WTC11 (cell line): ENCODE measurements at regions not wholly inside any gene's neighbourhood (a gene's known extent, or its start where the extent isn't known, plus 50 kb on each side); places are given as distances from the start of the nearest gene placed in this dataset.
"Not testable (repeated sequence)": the region's sequence is repeated elsewhere in the genome, so short reads cannot be mapped to it uniquely, and the experiment has no call there.

Experiments used
- ATAC-seq: fragments of 200-7000 bp; cut with Tn5 transposase; 2 replicates; pipeline ENCODE4 v1.10.0; 2021; ENCODE audit warnings: mild to moderate bottlenecking, moderate library complexity
- CTCF ChIA-PET: fragments of 300-600 bp; sonication (Branson Sonifier 250); formaldehyde crosslinking; loops from one replicate; lab custom pipeline; 2021; ENCODE audit warnings: antibody characterized with exemption; lab: Charles Lee
- POLR2A ChIA-PET: fragments of 350-600 bp; sonication (Branson Sonifier 250); formaldehyde crosslinking; loops from one replicate; lab custom pipeline; 2021; ENCODE audit warnings: antibody characterized with exemption; lab: Charles Lee
- DNase-seq: peaks from one replicate; pipeline ENCODE4 v3.0.0; 2021; ENCODE audit warnings: low spot score
- H3K27ac Mint-ChIP-seq: 2 replicates; pipeline ENCODE4 v1.8.0; 2021; ENCODE audit warnings: mixed read lengths
- H3K27me3 Mint-ChIP-seq: 2 replicates; pipeline ENCODE4 v1.8.0; 2021; ENCODE audit warnings: low read depth, mild to moderate bottlenecking, moderate library complexity, mixed read lengths
- H3K36me3 Mint-ChIP-seq: 2 replicates; pipeline ENCODE4 v1.8.0; 2021; ENCODE audit warnings: mixed read lengths
- H3K4me1 Mint-ChIP-seq: 2 replicates; pipeline ENCODE4 v1.8.0; 2022; ENCODE audit warnings: mixed read lengths
- H3K4me3 Mint-ChIP-seq: 2 replicates; pipeline ENCODE4 v1.8.0; 2021; ENCODE audit warnings: mild to moderate bottlenecking, moderate library complexity, mixed read lengths
- H3K9me3 Mint-ChIP-seq: 2 replicates; pipeline ENCODE4 v1.8.0; 2021; ENCODE audit warnings: mixed read lengths
- CBFB ChIP-seq: sonication (generic); formaldehyde crosslinking; IDR thresholded peaks from 2 replicates; pipeline ENCODE4 v1.8.1; 2022; ENCODE audit warnings: mild to moderate bottlenecking, low read depth, missing genetic modification reagents
- FOXK1 ChIP-seq: sonication (generic); formaldehyde crosslinking; IDR thresholded peaks from 2 replicates; pipeline ENCODE4 v1.8.0; 2022; ENCODE audit warnings: mild to moderate bottlenecking, moderate library complexity, missing genetic modification reagents
- GTF2I ChIP-seq: fragments of 250-450 bp; sonication (Bioruptor Pico); conservative IDR thresholded peaks from 2 replicates; pipeline ENCODE4 v1.4.0; 2021; ENCODE audit warnings: mild to moderate bottlenecking
- IRF2 ChIP-seq: sonication (generic); formaldehyde crosslinking; IDR thresholded peaks from 2 replicates; pipeline ENCODE4 v1.8.0; 2022; ENCODE audit warnings: low read depth, missing genetic modification reagents, borderline replicate concordance
- JAZF1 ChIP-seq: fragments of 250-450 bp; sonication (Bioruptor Pico); IDR thresholded peaks from 2 replicates; pipeline ENCODE4 v1.9.0; 2021; ENCODE audit warnings: moderate library complexity, mild to moderate bottlenecking, inconsistent platforms
- NR1H2 ChIP-seq: sonication (generic); formaldehyde crosslinking; IDR thresholded peaks from 2 replicates; pipeline ENCODE4 v1.9.0; 2021; ENCODE audit warnings: mild to moderate bottlenecking, moderate library complexity, missing genetic modification reagents
- SMAD3 ChIP-seq: sonication (generic); formaldehyde crosslinking; IDR thresholded peaks from 2 replicates; pipeline ENCODE4 v1.8.0; 2022; ENCODE audit warnings: missing genetic modification reagents, mild to moderate bottlenecking, borderline replicate concordance
- ZNF232 ChIP-seq: sonication (generic); formaldehyde crosslinking; IDR thresholded peaks from 2 replicates; pipeline ENCODE4 v1.8.0; 2022; ENCODE audit warnings: mild to moderate bottlenecking, missing genetic modification reagents
- TF ChIP-seq, protein P1 (sequence below): sonication (generic); formaldehyde crosslinking; IDR thresholded peaks from 2 replicates; pipeline ENCODE4 v1.8.0; 2023; ENCODE audit warnings: missing genetic modification reagents
- TF ChIP-seq, protein P2 (sequence below): sonication (generic); formaldehyde crosslinking; IDR thresholded peaks from 2 replicates; pipeline ENCODE4 v1.8.1; 2022; ENCODE audit warnings: mild to moderate bottlenecking, missing genetic modification reagents, moderate library complexity, borderline replicate concordance
- TF ChIP-seq, protein P3 (sequence below): sonication (generic); formaldehyde crosslinking; IDR thresholded peaks from 2 replicates; pipeline ENCODE4 v1.8.0; 2022; ENCODE audit warnings: mild to moderate bottlenecking, missing genetic modification reagents
- TF ChIP-seq, protein P4 (sequence below): fragments of 250-450 bp; sonication (Bioruptor Pico); IDR thresholded peaks from 2 replicates; pipeline ENCODE4 v1.9.0; 2021; ENCODE audit warnings: mild to moderate bottlenecking
- TF ChIP-seq, protein P5 (sequence below): sonication (generic); formaldehyde crosslinking; IDR thresholded peaks from 2 replicates; pipeline ENCODE4 v1.8.0; 2022; ENCODE audit warnings: mild to moderate bottlenecking, missing genetic modification reagents
- TF ChIP-seq, protein P6 (sequence below): sonication (generic); formaldehyde crosslinking; IDR thresholded peaks from 2 replicates; pipeline ENCODE4 v1.8.1; 2023; ENCODE audit warnings: mild to moderate bottlenecking, missing genetic modification reagents, moderate library complexity
- TF ChIP-seq, protein P7 (sequence below): fragments of 200-600 bp; IDR thresholded peaks from 2 replicates; pipeline ENCODE4 v1.8.0; 2022; ENCODE audit warnings: antibody characterized with exemption
- TF ChIP-seq, protein P8 (sequence below): sonication (generic); formaldehyde crosslinking; IDR thresholded peaks from 2 replicates; pipeline ENCODE4 v1.8.1; 2022; ENCODE audit warnings: low read depth, missing genetic modification reagents, borderline replicate concordance

DNA sequence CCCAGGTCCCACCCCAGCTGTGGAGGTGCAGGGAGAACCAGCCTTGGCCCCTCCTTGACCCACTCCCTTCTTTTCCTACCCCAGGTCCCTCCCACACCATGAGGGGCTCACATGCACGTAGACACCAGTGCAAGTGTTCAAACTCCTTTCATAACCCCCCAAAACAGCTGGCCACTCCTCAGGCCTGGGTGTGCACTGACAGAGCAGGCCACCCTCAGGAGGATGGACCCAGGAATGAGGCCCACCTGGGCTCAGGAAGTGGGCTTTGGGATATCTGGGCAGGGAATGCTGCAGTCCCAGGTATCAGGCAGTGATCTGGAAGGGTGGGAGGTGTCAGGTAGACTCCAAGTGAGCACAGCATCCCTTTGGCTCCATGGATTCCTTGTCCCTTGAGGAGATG is 723.8 kb downstream of the MATN1 start (continued):
- TF ChIP-seq, protein P1, sequence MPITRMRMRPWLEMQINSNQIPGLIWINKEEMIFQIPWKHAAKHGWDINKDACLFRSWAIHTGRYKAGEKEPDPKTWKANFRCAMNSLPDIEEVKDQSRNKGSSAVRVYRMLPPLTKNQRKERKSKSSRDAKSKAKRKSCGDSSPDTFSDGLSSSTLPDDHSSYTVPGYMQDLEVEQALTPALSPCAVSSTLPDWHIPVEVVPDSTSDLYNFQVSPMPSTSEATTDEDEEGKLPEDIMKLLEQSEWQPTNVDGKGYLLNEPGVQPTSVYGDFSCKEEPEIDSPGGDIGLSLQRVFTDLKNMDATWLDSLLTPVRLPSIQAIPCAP (CRISPR knock-in tag): no peak
- TF ChIP-seq, protein P2, sequence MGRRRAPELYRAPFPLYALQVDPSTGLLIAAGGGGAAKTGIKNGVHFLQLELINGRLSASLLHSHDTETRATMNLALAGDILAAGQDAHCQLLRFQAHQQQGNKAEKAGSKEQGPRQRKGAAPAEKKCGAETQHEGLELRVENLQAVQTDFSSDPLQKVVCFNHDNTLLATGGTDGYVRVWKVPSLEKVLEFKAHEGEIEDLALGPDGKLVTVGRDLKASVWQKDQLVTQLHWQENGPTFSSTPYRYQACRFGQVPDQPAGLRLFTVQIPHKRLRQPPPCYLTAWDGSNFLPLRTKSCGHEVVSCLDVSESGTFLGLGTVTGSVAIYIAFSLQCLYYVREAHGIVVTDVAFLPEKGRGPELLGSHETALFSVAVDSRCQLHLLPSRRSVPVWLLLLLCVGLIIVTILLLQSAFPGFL (CRISPR knock-in tag): no peak
- TF ChIP-seq, protein P3, sequence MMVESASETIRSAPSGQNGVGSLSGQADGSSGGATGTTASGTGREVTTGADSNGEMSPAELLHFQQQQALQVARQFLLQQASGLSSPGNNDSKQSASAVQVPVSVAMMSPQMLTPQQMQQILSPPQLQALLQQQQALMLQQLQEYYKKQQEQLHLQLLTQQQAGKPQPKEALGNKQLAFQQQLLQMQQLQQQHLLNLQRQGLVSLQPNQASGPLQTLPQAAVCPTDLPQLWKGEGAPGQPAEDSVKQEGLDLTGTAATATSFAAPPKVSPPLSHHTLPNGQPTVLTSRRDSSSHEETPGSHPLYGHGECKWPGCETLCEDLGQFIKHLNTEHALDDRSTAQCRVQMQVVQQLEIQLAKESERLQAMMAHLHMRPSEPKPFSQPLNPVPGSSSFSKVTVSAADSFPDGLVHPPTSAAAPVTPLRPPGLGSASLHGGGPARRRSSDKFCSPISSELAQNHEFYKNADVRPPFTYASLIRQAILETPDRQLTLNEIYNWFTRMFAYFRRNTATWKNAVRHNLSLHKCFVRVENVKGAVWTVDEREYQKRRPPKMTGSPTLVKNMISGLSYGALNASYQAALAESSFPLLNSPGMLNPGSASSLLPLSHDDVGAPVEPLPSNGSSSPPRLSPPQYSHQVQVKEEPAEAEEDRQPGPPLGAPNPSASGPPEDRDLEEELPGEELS (CRISPR knock-in tag): no peak
- no peak for TF ChIP-seq ZNF232 (CRISPR knock-in tag)
- TF ChIP-seq, protein P4, sequence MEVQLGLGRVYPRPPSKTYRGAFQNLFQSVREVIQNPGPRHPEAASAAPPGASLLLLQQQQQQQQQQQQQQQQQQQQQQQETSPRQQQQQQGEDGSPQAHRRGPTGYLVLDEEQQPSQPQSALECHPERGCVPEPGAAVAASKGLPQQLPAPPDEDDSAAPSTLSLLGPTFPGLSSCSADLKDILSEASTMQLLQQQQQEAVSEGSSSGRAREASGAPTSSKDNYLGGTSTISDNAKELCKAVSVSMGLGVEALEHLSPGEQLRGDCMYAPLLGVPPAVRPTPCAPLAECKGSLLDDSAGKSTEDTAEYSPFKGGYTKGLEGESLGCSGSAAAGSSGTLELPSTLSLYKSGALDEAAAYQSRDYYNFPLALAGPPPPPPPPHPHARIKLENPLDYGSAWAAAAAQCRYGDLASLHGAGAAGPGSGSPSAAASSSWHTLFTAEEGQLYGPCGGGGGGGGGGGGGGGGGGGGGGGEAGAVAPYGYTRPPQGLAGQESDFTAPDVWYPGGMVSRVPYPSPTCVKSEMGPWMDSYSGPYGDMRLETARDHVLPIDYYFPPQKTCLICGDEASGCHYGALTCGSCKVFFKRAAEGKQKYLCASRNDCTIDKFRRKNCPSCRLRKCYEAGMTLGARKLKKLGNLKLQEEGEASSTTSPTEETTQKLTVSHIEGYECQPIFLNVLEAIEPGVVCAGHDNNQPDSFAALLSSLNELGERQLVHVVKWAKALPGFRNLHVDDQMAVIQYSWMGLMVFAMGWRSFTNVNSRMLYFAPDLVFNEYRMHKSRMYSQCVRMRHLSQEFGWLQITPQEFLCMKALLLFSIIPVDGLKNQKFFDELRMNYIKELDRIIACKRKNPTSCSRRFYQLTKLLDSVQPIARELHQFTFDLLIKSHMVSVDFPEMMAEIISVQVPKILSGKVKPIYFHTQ (CRISPR knock-in tag): no peak
- TF ChIP-seq, all 79 proteins: peak for 0

DNA sequence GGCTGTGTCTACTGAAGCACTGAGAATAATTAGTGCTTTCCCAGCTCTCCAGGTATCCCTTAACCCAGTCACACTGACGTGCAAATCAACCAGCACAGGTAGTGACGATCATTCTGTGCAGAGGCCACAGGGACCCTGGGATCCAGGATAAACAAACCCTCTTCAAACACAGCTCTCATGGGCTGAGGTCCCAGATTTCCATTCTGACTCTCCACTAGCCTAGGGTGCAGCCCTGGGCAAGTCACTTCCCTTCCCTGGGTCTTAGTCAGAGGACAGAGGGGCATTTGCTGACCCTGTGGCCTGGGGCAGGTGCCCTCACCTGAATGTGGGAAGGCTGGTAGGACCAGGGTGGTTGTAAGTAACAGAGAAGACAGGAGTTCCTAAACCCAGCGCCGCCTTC is 724.7 kb downstream of the MATN1 start:
- Mint-ChIP-seq H3K27ac (no peak overlapping the region), H3K36me3 (peaks cover 8% of the 10 kb centered on the region), H3K27me3 (no peaks in the 10 kb centered on the region), H3K4me3 (no peak overlapping the region), H3K9me3 (peaks cover 28% of the 10 kb centered on the region), H3K4me1 (peaks cover 10% of the 10 kb centered on the region)
- DNase-seq (no peak), ATAC-seq (no peak)
- TF ChIP-seq, protein P5, sequence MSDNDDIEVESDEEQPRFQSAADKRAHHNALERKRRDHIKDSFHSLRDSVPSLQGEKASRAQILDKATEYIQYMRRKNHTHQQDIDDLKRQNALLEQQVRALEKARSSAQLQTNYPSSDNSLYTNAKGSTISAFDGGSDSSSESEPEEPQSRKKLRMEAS: no peak
- TF ChIP-seq IRF2 (CRISPR knock-in tag) (no peak), SMAD3 (CRISPR knock-in tag) (no peak), GTF2I (no peak), NR1H2 (CRISPR knock-in tag) (no peak), CBFB (CRISPR knock-in tag) (no peak), FOXK1 (no peak), JAZF1 (CRISPR knock-in tag) (no peak)
- TF ChIP-seq, protein P6, sequence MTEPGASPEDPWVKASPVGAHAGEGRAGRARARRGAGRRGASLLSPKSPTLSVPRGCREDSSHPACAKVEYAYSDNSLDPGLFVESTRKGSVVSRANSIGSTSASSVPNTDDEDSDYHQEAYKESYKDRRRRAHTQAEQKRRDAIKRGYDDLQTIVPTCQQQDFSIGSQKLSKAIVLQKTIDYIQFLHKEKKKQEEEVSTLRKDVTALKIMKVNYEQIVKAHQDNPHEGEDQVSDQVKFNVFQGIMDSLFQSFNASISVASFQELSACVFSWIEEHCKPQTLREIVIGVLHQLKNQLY (CRISPR knock-in tag): no peak
- TF ChIP-seq, protein P7, sequence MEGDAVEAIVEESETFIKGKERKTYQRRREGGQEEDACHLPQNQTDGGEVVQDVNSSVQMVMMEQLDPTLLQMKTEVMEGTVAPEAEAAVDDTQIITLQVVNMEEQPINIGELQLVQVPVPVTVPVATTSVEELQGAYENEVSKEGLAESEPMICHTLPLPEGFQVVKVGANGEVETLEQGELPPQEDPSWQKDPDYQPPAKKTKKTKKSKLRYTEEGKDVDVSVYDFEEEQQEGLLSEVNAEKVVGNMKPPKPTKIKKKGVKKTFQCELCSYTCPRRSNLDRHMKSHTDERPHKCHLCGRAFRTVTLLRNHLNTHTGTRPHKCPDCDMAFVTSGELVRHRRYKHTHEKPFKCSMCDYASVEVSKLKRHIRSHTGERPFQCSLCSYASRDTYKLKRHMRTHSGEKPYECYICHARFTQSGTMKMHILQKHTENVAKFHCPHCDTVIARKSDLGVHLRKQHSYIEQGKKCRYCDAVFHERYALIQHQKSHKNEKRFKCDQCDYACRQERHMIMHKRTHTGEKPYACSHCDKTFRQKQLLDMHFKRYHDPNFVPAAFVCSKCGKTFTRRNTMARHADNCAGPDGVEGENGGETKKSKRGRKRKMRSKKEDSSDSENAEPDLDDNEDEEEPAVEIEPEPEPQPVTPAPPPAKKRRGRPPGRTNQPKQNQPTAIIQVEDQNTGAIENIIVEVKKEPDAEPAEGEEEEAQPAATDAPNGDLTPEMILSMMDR: no peak
- TF ChIP-seq, protein P8, sequence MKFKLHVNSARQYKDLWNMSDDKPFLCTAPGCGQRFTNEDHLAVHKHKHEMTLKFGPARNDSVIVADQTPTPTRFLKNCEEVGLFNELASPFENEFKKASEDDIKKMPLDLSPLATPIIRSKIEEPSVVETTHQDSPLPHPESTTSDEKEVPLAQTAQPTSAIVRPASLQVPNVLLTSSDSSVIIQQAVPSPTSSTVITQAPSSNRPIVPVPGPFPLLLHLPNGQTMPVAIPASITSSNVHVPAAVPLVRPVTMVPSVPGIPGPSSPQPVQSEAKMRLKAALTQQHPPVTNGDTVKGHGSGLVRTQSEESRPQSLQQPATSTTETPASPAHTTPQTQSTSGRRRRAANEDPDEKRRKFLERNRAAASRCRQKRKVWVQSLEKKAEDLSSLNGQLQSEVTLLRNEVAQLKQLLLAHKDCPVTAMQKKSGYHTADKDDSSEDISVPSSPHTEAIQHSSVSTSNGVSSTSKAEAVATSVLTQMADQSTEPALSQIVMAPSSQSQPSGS (CRISPR knock-in tag): no peak
- POLR2A ChIA-PET: no interaction called here
- CTCF ChIA-PET: no interaction called here

DNA sequence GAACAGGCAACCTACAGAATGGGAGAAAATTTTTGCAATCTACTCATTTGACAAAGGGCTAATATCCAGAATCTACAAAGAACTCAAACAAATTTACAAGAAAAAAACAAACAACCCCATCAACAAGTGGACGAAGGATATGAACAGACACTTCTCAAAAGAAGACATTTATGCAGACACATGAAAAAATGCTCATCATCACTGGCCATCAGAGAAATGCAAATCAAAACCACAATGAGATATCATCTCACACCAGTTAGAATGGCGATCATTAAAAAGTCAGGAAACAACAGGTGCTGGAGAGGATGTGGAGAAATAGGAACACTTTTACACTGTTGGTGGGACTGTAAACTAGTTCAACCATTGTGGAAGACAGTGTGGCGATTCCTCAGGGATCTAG is 725.6 kb downstream of the MATN1 start:
- H3K4me3 Mint-ChIP-seq, H3K27me3 Mint-ChIP-seq, H3K4me1 Mint-ChIP-seq, POLR2A ChIA-PET, DNase-seq, ATAC-seq, CTCF ChIA-PET, H3K27ac Mint-ChIP-seq: not testable (repeated sequence)
- Mint-ChIP-seq H3K36me3 (peaks cover 13% of the 10 kb centered on the region), H3K9me3 (peaks cover 32% of the 10 kb centered on the region)
